Astrocyte (in vitro differentiated cells and primary cell): ENCODE measurements at regions not wholly inside any gene's neighbourhood (a gene's known extent, or its start where the extent isn't known, plus 50 kb on each side); places are given as distances from the start of the nearest gene placed in this dataset.

Experiments
- CTCF ChIP-seq: IDR thresholded peaks from 2 replicates; pipeline ENCODE4 v1.5.1; 2011; ENCODE audit warnings: low read depth, mild to moderate bottlenecking, inconsistent platforms, low read length, moderate library complexity; ENCODE audit not compliant: insufficient read depth
- EZH2 ChIP-seq: IDR thresholded peaks from 2 replicates; pipeline ENCODE4 v1.6.1; 2012; ENCODE audit warnings: mild to moderate bottlenecking, low read length, inconsistent platforms; ENCODE audit not compliant: insufficient read depth

- TF ChIP-seq CTCF, result no peak
- no peak for TF ChIP-seq EZH2
Measured at GRCh38 chrX:113275804-113276203, 435.2 kb upstream of the AMOT start.
